Activated T-helper 1 cell treated with Interleukin-2 at 50 U/mL for 16 hours (primary cell): ENCODE measurements at regions not wholly inside any gene's neighbourhood (a gene's known extent, or its start where the extent isn't known, plus 50 kb on each side); places are given as distances from the start of the nearest gene placed in this dataset.
"Not testable (repeated sequence)": the region's sequence is repeated elsewhere in the genome, so short reads cannot be mapped to it uniquely, and the experiment has no call there.

Source experiments
- DNase-seq: peaks from one replicate; pipeline ENCODE4 v3.0.0-alpha.2; 2020; ENCODE audit warnings: low read depth

DNA sequence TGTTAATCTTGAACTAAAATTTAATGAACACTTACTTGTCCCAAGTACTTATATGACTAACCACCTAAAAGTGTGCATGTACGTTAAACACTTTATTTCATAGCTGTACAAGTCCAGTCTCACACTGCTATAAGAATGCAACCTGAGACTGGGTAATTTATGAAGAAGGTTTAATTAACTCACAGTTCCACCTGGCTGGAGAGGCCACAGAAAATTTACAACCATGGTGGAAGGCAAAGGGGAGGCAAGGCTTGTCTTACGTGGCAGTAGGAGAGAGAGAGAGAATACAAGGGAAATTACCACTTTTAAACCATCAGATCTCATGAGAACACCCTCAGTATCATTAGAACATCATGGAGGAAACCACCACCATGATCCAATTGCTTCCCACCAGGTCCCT is 748.7 kb upstream of the HS3ST1 start:
- DNase-seq: no peak

DNA sequence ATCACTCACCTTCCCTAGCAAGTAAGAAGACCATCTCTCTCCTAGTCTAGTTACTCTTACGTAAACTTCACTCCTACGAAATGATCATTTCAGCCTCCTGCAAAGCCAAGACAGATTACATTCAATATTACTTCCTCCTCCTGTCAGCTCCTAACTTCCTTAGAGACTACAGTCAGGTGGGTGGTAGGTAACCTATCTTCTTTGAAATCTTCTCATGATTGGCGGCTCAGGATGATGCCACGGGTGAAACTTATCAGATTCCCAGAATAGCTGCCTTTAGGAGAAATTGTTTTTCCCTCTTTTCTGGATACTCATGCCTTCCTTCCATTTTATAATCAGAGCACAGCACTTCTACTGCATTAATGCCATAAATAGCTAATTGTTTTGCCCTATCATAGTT is 744.8 kb upstream of the HS3ST1 start:
- DNase-seq: no peak

DNA sequence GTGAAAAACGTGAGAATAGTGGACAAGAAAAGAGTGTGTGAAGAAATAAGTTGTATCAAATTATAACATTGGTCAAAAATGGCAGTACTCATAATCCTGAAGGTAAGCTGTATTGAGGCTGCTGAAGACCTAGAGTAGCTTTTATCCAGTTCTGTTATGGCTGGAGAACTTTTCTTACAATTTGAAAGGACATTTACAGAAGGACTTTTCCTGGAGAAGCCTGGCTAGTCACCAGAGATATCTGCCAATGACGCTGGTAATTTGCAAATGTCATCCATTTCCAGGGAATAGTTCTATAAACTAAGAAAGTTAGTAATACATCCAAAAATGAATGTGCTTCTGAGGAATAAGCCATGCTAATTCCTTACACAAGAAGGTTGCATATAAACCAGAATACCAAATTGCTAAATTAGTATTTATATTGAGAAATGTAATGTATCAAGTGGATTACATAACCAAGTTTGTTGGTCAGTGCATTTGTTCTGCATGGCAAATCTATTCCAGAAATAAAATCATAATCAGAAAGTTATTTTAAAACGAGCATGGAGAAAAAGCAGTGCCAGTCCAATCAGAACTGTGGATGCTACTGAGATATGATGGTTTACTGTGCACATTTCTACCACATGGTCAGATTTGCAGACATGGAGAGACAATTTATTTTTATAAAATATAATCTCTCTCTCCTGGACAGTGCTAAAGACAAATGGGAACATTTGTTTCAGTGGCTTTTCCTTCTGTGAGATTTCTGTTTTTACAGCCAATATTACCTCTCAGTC is 743.7 kb upstream of the HS3ST1 start:
- no peak for DNase-seq

DNA sequence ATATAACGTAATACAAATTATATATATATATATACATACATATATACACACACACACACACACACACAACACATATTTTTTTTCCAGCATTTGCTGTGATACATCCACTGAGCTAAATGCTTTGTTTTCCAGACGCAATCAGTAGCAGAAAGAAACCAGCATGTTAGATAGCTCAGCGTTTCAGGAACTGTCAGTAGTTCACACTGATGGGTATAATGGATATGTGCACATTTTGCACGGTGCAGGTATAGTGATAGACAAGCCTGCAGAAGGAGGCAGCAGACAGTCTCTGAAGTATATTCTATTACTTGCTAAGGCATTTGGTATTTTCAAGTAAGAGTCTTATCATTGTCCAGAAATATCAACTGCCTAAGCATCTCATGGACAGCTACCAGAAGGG is 741.6 kb upstream of the HS3ST1 start:
- no peak for DNase-seq

DNA sequence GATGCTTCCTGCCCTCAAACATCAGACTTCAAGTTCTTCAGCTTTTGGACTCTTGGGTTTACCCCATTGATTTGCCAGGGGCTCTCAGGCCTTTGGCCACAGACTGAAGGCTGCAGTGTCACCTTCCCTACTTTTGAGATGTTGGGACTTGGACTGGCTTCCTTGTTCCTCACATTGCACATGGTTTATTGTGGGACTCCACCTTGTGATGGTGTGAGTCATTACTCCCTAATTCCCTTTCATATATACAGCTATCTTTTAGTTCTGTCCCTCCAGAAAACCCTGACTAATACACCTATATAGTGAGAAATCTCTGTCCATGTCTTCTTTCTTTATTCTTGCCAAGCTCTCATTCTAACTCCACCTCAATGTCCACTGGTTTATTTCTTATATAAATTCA is 736.9 kb upstream of the HS3ST1 start:
- DNase-seq: no peak

DNA sequence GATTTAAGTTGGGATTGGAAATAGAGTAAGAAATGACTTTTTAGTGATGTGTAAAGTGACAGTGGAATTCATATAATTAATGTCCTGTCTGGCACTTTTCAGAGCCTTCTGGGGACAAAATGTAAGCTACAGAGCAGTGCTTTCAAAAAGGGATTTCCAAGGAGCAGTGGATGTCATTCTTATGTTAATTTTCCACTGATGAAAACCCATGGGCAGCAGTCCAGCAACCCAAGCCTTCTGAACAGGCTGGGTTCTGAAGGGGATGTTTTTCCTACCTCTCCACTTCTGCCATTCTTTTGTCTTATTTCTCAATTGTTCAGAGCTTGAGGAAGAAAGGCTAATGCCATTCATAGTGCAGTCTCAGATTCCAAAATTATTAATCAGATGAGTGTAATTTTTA is 717.6 kb upstream of the HS3ST1 start:
- DNase-seq: no peak

DNA sequence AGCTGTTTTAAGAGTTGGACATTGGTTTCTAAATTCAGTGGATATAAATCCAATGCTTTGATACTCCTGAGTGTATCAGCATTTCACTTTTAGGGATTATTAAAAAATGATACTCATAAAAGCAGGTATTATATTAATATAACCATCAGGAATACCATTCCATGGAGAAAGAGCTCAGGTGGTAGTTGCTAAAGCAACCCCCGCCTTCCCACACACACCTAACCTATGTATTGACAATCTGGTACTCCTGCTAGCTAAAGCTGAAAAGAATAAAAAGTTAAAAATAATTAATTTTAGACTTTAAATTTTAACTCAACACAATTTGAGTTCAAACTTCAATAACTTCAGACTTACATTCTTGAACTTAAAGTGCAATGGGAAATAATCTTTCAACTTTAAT is 717.1 kb upstream of the HS3ST1 start:
- no peak for DNase-seq

DNA sequence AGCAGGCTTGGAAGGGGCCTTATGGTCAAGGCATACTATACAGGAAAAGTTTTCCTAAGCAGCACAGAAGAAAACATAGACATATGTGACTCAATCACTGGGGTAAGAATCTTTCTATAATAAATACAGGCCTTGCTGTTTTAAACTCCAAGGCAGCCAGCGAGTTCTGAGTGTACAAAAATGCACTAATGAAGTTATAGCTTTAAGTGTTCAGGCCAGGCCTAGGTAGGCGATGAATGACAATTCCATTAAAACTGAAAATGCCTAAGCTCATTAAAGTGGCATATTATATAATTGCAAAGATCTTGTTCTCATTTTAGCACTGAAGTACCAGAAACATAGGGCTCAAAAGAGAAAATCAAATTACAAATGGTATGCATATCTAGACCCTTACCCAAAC is 716.4 kb upstream of the HS3ST1 start:
- DNase-seq: no peak

DNA sequence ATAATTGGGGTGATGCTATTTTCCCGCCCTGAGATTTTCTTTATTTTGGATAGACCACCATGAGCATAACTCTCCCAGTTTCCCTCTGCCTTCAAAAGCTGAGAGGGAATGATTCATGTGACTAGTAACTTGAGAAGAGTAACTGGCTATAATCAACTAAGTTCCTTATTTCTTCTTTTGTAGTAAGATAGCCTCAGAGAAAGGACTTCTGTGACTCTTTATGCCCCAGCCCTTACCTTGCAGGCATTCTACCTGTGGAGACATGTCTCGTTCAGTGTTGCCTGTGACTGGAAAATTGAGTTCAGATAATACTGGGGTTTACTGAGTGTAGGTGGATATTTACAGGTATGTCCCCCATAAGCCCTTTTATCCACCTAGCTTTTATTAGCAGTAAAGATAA is 715.4 kb upstream of the HS3ST1 start:
- DNase-seq: no peak

DNA sequence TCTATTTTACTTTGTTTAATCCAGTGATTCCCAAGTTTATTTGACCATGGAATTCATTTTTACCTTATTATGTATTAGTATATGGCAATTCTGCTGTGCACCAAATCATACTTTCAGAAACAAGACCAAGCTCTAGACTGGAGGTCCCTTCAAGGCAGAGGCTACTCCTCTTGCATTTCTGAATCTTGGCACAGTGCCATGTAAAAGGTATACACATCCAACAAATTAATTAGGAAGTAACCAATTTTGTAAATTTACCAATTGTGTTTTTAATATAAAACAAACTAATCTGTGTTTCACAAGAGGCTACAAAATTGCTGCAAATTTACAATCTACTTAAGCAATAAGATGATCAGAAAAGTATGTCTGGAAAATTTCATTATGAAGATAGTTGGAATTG is 712.2 kb upstream of the HS3ST1 start:
- no peak for DNase-seq

DNA sequence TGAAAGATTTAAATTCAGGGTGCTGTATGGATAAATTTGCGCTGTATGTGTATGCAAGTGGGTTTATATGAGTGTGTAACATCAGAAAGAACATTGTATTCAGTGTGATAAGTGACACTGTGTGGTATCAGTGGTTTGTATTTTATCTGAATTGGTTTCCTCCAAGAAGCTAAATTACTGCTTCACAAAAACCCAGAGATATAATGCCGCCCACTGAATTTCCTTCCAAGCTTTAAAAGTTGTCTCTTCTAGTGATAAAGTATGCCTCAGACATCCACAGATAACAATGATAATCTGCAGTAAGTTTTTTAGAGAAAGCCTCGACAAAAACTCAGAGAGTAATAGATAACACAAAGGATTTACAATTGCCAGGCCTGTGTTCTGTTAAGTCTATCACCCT is 710.6 kb upstream of the HS3ST1 start:
- no peak for DNase-seq

DNA sequence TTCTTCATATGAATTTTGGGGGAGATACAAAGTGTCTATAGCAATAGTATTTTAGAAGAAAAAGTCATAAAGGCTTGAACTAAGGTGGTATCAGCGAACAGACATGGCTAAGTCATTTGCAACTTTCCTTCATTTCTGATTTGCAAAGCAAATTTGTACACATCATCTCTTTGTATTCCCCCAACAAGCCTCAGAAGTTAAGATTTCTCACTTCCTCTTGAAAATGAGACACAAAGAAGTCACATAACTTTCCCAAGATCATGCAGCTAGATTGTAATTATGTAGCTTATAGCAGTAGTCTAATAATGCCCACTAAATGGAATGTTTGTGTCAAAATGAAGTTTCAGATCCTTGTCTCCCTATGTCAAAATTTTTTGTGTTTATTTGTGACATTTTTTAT is 709.8 kb upstream of the HS3ST1 start:
- DNase-seq: no peak

DNA sequence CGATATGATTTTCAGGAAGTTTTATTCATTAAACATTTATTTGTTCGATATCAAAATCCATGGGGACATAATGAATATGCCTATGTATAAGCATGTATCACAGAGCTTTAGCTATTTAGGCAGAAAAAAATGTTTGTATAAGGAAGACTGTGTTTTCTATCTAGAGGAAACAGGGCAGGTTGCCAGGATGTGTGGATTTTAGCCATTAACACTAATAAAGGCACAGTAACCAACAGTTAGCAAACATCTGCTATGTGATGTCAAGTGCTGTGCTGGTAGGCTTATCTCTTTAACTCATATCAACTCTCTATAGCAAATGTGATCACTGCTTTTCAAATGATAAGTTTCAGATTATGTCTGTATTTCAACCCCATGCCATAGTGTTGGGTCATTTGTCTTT is 708.9 kb upstream of the HS3ST1 start:
- no peak for DNase-seq

DNA sequence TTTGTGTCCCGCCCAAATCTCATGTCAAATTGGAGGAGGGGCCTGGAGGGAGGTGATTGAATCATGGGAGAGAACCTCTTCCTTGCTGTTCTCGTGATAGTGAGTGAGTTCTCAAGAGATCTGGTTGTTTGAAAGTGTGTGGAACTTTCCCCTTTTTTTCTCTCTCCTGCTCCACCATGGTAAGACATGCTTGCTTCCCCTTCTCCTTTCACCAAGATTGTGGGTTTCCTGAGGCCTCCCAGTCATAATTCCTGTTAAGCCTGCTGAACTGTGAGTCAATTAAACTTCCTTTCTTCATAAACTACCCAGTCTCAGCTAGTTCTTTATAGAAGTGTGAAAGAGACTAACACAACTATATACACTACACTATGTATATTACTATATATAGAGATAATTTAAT is 697.8 kb upstream of the HS3ST1 start:
- no peak for DNase-seq

DNA sequence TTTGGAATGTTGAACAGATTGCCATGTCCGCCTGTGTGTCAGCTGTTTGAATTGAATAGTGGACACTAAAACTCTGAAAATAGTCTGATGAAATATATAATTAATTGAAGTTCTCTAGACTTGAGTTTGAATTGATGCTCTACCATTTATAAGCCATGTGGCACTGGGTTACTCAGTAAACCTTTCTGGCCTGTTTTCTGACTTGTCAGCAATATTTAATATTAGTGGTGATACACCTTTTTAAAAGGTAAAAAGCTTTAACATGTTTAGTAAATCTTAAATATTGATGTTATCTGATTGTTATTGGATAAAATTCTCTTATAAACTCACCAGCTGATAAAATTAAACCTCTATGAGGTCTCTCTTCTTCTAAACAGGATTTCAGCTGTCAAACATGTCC is 695.4 kb upstream of the HS3ST1 start:
- no peak for DNase-seq

DNA sequence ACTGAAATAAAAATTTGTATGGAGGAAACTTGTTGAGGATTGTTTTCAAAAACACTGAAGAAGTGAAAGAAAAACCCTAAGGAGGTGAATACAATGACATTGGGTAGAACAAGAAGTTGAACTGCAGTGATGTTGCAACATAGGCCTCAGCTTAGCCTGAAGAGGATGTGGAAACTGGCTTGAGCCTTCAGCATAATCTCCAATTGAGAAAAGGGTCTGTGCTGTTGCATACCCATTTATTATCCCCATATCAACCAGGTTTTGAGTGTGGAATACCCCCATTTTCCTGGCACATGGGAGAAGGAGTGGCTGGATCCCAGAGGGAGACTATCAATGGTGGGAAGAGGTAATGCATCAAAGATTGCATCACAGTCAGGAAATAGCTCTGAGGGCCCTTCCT is 695.0 kb upstream of the HS3ST1 start:
- no peak for DNase-seq

DNA sequence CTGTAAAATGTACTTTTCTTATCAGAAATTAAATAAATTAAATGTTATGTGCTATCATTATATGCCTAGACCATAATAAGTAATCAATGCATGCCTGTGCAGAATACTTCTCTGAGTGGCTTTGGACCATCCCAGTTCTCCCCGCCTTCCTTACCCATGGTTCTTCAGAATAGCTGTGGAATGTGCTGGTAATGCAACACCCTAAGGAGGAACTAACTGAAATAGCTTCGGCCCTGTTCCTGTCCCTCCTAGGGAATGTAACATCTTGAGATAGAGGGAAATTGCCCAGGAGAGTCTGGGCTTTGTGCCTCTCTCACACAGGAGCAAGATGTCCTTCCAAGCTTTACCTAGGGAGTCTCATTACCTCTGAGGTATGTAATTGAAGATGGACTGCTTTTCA is 693.6 kb upstream of the HS3ST1 start:
- no peak for DNase-seq

DNA sequence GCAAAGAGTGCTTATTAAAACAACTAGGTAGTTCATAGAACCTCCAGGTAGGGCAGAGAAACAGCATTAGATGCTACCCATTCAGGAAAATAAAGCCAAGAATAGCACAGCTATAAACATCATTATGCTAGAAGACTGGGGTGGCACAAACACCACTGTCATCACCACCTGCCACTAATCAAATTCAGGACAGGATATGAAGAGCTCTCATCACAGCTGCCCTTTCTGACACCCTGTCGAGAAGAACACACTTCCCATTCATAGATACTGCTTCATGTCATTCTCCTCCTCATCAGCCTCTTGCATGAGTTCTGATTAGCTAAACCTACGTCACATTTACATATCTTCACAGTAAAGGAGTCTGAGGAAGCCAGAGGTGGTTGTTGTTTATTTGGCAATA is 692.3 kb upstream of the HS3ST1 start:
- DNase-seq: no peak

DNA sequence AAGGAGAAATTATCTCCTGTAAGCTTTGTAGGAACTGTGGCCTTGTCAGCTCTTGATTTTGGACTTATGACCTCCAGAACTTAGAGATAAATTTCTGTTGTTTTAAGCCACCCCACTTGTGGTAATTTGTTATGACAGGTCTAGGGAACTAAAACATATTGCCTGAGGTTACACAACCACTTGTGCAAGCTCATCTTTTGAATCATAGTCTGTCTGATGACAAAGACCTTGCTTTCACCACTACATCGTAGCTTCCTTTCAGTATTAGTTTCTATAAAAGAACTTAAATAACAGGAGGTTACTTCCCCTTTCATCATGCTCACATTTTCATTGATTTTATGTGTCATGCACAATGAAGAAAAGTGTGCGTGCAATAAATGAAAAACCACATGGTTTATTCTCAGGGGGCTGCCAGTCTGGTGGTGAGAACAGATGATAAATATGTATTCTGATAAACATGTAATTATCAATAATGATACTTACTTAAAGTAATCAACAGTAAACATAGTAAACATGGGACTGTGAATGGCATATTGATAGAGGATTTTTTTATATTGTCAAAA is 690.0 kb upstream of the HS3ST1 start:
- no peak for DNase-seq

DNA sequence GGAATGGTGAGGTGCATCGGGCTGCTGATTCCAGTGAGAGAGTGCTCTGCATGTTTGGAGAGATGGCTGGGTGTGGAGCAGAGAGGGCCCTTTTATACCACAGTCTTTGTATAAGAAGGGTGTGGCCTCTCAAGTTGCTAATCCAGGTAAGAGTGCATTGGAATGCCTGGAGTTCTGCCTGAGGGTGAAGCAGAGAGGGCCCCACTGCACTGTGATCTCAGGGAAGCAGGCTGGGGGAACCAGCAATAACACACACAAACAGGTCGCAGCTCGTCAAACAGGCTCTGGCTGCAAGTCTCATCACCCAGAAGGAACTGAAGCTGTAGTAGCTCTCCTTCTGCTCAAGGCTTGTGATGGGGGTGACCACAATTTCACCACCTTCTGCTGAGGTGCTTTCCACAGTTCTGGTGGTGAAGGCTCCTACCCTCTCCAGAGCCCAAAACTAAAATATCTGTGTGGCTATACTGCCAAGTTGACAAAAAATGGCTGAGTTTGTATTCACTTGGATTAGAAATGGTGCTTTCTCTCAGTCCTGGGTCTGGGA is 687.4 kb upstream of the HS3ST1 start:
- no peak for DNase-seq

DNA sequence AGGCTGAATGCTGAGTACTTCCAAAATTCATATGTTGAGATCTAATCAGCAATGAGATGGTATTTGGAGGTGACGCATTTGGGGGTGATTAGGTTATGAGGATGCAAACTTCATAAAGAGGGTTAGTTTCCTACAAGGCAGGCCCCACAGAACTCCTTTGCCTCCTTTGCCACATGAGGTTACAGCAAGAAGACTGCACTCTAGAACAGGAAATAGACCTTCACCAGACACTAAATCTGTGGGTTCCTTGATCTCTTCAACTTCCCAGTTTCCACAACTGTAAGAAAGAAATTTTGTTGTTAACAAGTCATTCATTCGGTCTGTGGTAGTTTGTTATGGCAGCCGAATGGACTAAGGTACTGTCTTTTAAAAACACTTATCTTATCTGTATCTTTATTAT is 681.9 kb upstream of the HS3ST1 start:
- DNase-seq: no peak

DNA sequence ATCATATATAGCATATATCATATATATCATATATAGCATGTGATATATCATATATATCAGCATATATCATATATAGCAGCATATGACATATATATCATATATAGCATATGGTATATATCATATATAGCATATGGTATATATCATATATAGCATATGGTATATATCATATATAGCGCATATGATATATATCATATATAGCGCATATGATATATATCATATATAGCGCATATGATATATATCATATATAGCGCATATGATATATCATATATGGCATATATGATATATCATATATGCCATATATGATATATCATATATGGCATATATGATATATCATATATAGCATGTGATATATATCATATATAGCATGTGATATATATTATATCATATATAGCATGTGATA is 680.4 kb upstream of the HS3ST1 start:
- DNase-seq: not testable (repeated sequence)

DNA sequence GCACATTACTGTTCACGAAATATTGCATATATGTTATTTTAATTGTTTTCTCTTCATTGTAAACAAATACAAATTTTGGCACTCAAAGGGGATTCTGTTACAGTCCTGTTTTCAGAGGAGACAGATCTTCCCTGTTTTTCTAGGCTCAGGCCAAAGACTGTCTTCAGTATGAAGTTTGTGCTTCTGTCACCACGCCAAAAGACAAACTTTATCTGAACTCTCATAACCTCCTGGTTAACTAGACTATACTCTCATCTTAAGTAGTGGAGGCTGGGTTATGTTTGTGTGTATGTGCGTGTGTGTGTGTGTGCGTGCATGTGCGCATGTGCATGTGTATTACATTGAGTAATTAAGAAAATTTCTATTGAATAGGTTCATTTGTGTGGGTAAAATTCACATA is 676.8 kb upstream of the HS3ST1 start:
- no peak for DNase-seq

DNA sequence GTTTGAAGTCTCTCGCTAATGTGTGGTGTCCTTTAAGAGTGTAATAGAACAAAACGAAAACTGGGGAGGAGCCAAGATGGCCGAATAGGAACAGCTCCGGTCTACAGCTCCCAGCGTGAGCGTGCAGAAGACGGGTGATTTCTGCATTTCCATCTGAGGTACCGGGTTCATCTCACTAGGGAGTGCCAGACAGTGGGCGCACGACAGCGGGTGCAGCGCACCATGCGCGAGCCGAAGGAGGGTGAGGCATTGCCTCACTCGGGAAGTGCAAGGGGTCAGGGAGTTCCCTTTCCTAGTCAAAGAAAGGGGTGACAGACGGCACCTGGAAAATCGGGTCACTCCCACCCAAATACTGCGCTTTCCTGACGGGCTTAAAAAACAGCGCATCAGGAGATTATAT is 661.2 kb upstream of the HS3ST1 start:
- DNase-seq: not testable (repeated sequence)
